A549 (cell line): ENCODE measurements at regions not wholly inside any gene's neighbourhood (a gene's known extent, or its start where the extent isn't known, plus 50 kb on each side); places are given as distances from the start of the nearest gene placed in this dataset.

Source experiments
- ATAC-seq, 2 experiments: fragments of 200-7000 bp in 1 of 2; fragments of >200 bp in 1 of 2; cut with Nextera tagmentation in 1 of 2; cut with Tn5 transposase in 1 of 2; 3 replicates each; pipeline versions ENCODE4 v1.8.0 to v1.9.1; 2018 to 2020; ENCODE audit warnings: mild to moderate bottlenecking in 1 of 2, moderate library complexity in 1 of 2
- CTCF ChIA-PET: fragments of 300-600 bp; sonication (Branson Sonifier 250); formaldehyde crosslinking; extraction: SDS; loops from one replicate; lab custom pipeline; 2021; ENCODE audit warnings: antibody characterized with exemption, inconsistent platforms; lab: Yijun Ruan, JAX
- POLR2A ChIA-PET: fragments of 350-600 bp; formaldehyde crosslinking; extraction: SDS; loops from one replicate; lab custom pipeline; 2021; ENCODE audit warnings: antibody characterized with exemption, inconsistent platforms; lab: Yijun Ruan, JAX
- DNase-seq, 2 experiments: peaks; one replicate each; pipeline versions ENCODE4 v3.0.0 to v3.0.0-alpha.2; 2011 to 2016; ENCODE audit warnings: low read depth in 1 of 2, low spot score in 1 of 2
- FAIRE-seq: peaks from 2 replicates; lab custom pipeline; 2011; peaks lifted over from hg19 to GRCh38; lab: Jason Lieb, UNC
- H3K27ac ChIP-seq, 2 experiments: fragments of >200 bp; sonication (Bioruptor Twin); formaldehyde crosslinking; 3 replicates each; pipeline ENCODE4 v1.5.1; 2016 to 2017
- H3K4me1 ChIP-seq: fragments of >200 bp; sonication (Bioruptor Twin); formaldehyde crosslinking; 3 replicates; pipeline ENCODE4 v1.6.1; 2016
- H3K4me2 ChIP-seq: fragments of >200 bp; sonication (Bioruptor Twin); formaldehyde crosslinking; 3 replicates; pipeline ENCODE4 v1.6.1; 2016
- H3K4me3 ChIP-seq: fragments of >200 bp; sonication (Bioruptor Twin); formaldehyde crosslinking; 3 replicates; pipeline ENCODE4 v1.5.1; 2016
- H3K9me3 ChIP-seq: fragments of >200 bp; sonication (Bioruptor Twin); formaldehyde crosslinking; 3 replicates; pipeline ENCODE4 v1.6.1; 2016
- ATOH8 ChIP-seq: fragments of 250-450 bp; sonication (Bioruptor Pico); IDR thresholded peaks from 2 replicates; pipeline ENCODE4 v1.5.0; 2020; ENCODE audit warnings: low read depth, mild to moderate bottlenecking, moderate library complexity
- CBX2 ChIP-seq: fragments of 200-600 bp; sonication (generic); IDR thresholded peaks from 2 replicates; pipeline ENCODE4 v1.6.1; 2016; ENCODE audit warnings: low read depth, mild to moderate bottlenecking, borderline replicate concordance
- CEBPB ChIP-seq, 2 experiments: fragments of >200 bp in 1 of 2; sonication (Bioruptor Twin) in 1 of 2; formaldehyde crosslinking in 1 of 2; IDR thresholded peaks; 2 replicates each; pipeline ENCODE4 v1.6.1; 2012 to 2016
- CHD4 ChIP-seq: fragments of 200-600 bp; sonication (generic); IDR thresholded peaks from 2 replicates; pipeline ENCODE4 v1.6.1; 2016; ENCODE audit warnings: antibody characterized with exemption, mild to moderate bottlenecking, borderline replicate concordance
- CTCF ChIP-seq: fragments of >200 bp; sonication (Bioruptor Twin); formaldehyde crosslinking; IDR thresholded peaks from 3 replicates; pipeline ENCODE4 v1.5.1; 2016
- EP300 ChIP-seq, 2 experiments: fragments of >200 bp; sonication (Bioruptor Twin); formaldehyde crosslinking; IDR thresholded peaks; 2 replicates in 1 of 2; 3 replicates in 1 of 2; pipeline ENCODE4 v1.6.1; 2016 to 2017
- FOSL2 ChIP-seq, 2 experiments: fragments of 450-650 bp in 1 of 2; fragments of >200 bp in 1 of 2; sonication (Bioruptor Twin) in 1 of 2; formaldehyde crosslinking; IDR thresholded peaks; 2 replicates each; pipeline versions ENCODE4 v1.5.0 to v1.6.1; 2016 to 2020; ENCODE audit warnings: mild to moderate bottlenecking in 1 of 2, moderate library complexity in 1 of 2
- HEYL ChIP-seq: fragments of 250-450 bp; sonication (Bioruptor Pico); IDR thresholded peaks from 2 replicates; pipeline ENCODE4 v1.8.0; 2021; ENCODE audit warnings: mild to moderate bottlenecking, moderate library complexity
- HOXA7 ChIP-seq: fragments of 250-450 bp; sonication (Bioruptor Pico); IDR thresholded peaks from 2 replicates; pipeline ENCODE4 v1.5.0; 2020; ENCODE audit warnings: mild to moderate bottlenecking, moderate library complexity
- HOXB5 ChIP-seq: fragments of 250-450 bp; sonication (Bioruptor Pico); IDR thresholded peaks from 2 replicates; pipeline ENCODE4 v1.5.0; 2020; ENCODE audit warnings: mild to moderate bottlenecking, moderate library complexity
- JUNB ChIP-seq: fragments of >200 bp; sonication (Bioruptor Twin); formaldehyde crosslinking; IDR thresholded peaks from 2 replicates; pipeline ENCODE4 v1.6.1; 2016
- NPAS2 ChIP-seq: fragments of 250-450 bp; sonication (Bioruptor Pico); IDR thresholded peaks from 2 replicates; pipeline ENCODE4 v1.8.0; 2022; ENCODE audit warnings: mild to moderate bottlenecking, moderate library complexity, borderline replicate concordance
- POLR2A ChIP-seq: IDR thresholded peaks from 2 replicates; pipeline ENCODE4 v1.6.1; 2012; ENCODE audit warnings: mild to moderate bottlenecking, low read length
- RFX5 ChIP-seq: fragments of 450-650 bp; IDR thresholded peaks from 2 replicates; pipeline ENCODE4 v1.7.1; 2014; ENCODE audit warnings: antibody characterized with exemption, mild to moderate bottlenecking, moderate library complexity
- SMC3 ChIP-seq: fragments of >200 bp; sonication (Bioruptor Twin); formaldehyde crosslinking; IDR thresholded peaks from 3 replicates; pipeline ENCODE4 v1.6.1; 2018; ENCODE audit warnings: inconsistent platforms
- WGBS: methylation state at CpG from one replicate; pipeline ENCODE4 v1.1.6; 2017; ENCODE audit errors: missing lambda C conversion rate; 5-methylcytosine and 5-hydroxymethylcytosine counted together
- TF ChIP-seq, protein P1 (sequence below): IDR thresholded peaks from 2 replicates; pipeline ENCODE4 v1.6.1; 2012; ENCODE audit warnings: low read depth, borderline replicate concordance
- TF ChIP-seq, protein P2 (sequence below): fragments of 450-650 bp; IDR thresholded peaks from 2 replicates; pipeline ENCODE4 v1.6.1; 2014; ENCODE audit warnings: antibody characterized with exemption
- TF ChIP-seq, protein P3 (sequence below): IDR thresholded peaks from 2 replicates; pipeline ENCODE4 v1.6.1; 2012
- TF ChIP-seq, protein P4 (sequence below): IDR thresholded peaks from 2 replicates; pipeline ENCODE4 v1.6.1; 2012

DNA sequence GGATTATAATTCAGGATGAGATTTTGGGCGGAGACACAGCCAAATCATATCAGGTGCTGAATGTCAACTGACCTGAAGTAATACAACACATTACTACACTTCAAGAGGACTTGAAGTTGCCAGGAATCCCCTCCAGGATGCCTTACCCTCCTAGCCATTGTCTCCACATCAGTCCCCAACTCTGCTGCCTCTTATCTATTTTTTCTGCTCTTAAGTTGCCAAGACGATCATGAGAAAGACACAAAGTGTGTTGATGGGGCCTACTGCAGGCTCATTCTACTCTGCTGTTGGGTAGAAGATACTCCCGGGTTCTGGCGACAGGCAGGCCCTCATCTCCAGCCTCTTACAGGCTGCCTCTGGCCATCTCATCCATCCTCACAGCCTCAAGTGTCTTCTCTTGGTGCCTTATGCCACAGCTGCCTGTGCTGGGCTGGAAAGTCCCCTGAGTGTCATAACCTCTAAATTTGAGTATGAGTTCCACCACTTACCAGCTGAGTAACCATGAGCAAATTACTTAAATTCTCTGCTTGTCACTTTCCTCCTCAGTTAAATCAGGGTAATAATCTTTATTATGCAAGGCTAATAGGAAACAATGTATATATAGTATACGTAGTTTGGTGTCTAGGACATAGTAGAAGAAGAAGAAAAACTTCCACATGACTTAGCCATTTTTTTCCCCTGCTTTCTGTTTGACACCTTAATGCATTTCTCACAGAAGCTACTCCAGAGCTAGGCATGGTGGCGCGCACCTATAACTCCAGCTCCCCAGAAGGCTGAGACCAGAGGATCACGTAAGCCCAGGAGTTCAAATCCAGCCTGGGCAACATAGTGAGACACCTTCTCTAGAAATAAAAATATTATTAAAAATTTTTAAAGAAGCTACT lies 73.0 kb upstream of the SNX2 start:
- Histone ChIP-seq H3K4me3 (no peak overlapping the region), H3K27ac (no peak overlapping the region), H3K4me2 (no peak overlapping the region), H3K4me1 (no peaks in the 10 kb centered on the region), H3K9me3 (no peaks in the 10 kb centered on the region)
- CTCF ChIA-PET, result interaction anchor here (1.1 kb wide), 1 partner anchor 197 kb away, joined by 3 read pairs; no protein-coding TSS in a partner anchor
- POLR2A ChIA-PET, result no interaction called here
- ATAC-seq (no peak), DNase-seq (no peak), FAIRE-seq (no peak)
- TF ChIP-seq CHD4, result no peak
- no peak for TF ChIP-seq HEYL (CRISPR knock-in tag)
- TF ChIP-seq POLR2A, result no peak
- no peak for TF ChIP-seq HOXA7 (CRISPR knock-in tag)
- WGBS, result 70% methylated on average over 8 of the region's 8 CpGs

DNA sequence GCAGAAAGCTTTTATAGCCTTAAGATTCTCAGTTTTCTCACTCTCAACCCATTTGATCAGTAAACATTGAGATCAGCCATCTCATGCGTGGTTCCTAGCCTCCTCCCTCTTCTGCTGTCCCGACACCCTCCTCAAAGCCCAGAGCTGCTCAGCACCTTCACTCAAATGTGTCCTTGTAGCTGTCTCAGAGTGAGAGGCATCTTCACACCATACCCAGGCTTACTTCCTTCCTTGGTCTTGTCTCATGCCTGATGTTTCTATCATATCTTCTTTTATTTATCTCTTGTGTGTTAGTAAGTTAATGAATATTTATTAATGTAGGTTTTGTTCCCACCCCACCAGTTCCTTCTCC lies 72.4 kb upstream of the SNX2 start:
- CTCF ChIA-PET, result interaction anchor here (1.1 kb wide), 1 partner anchor 198 kb away, joined by 3 read pairs; no protein-coding TSS in a partner anchor
- POLR2A ChIA-PET, result no interaction called here
- no peak for DNase-seq
- Histone ChIP-seq H3K4me3 (no peak overlapping the region), H3K4me1 (no peaks in the 10 kb centered on the region), H3K27ac (no peak overlapping the region), H3K4me2 (no peak overlapping the region), H3K9me3 (no peaks in the 10 kb centered on the region)
- TF ChIP-seq FOSL2 (IDR thresholded peaks at IDR 0.05) (no peak), FOSL2 (CRISPR knock-in tag; IDR thresholded peaks at IDR 0.05) (no peak), HEYL (CRISPR knock-in tag) (no peak), NPAS2 (CRISPR knock-in tag) (no peak), CTCF (no peak), RFX5 (no peak), HOXA7 (CRISPR knock-in tag) (no peak), ATOH8 (CRISPR knock-in tag) (no peak), CEBPB (IDR thresholded peaks at IDR 0.05) (no peak), SMC3 (no peak), HOXB5 (CRISPR knock-in tag) (no peak), CBX2 (no peak), CHD4 (no peak), JUNB (no peak), EP300 (IDR thresholded peaks at IDR 0.05) (no peak)
- TF ChIP-seq, protein P1, sequence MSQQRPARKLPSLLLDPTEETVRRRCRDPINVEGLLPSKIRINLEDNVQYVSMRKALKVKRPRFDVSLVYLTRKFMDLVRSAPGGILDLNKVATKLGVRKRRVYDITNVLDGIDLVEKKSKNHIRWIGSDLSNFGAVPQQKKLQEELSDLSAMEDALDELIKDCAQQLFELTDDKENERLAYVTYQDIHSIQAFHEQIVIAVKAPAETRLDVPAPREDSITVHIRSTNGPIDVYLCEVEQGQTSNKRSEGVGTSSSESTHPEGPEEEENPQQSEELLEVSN, result no peak
- TF ChIP-seq, protein P2, sequence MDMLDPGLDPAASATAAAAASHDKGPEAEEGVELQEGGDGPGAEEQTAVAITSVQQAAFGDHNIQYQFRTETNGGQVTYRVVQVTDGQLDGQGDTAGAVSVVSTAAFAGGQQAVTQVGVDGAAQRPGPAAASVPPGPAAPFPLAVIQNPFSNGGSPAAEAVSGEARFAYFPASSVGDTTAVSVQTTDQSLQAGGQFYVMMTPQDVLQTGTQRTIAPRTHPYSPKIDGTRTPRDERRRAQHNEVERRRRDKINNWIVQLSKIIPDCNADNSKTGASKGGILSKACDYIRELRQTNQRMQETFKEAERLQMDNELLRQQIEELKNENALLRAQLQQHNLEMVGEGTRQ, result no peak
- TF ChIP-seq, protein P3, sequence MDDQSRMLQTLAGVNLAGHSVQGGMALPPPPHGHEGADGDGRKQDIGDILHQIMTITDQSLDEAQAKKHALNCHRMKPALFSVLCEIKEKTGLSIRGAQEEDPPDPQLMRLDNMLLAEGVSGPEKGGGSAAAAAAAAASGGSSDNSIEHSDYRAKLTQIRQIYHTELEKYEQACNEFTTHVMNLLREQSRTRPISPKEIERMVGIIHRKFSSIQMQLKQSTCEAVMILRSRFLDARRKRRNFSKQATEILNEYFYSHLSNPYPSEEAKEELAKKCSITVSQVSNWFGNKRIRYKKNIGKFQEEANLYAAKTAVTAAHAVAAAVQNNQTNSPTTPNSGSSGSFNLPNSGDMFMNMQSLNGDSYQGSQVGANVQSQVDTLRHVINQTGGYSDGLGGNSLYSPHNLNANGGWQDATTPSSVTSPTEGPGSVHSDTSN, result no peak
- TF ChIP-seq, protein P4, sequence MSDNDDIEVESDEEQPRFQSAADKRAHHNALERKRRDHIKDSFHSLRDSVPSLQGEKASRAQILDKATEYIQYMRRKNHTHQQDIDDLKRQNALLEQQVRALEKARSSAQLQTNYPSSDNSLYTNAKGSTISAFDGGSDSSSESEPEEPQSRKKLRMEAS, result no peak
- no peak for ATAC-seq
- 34% methylated on average over 2 of the region's 2 CpGs for whole genome bisulfite sequencing
- no peak for FAIRE-seq
